IMR-90 (cell line): ENCODE measurements at regions not wholly inside any gene's neighbourhood (a gene's known extent, or its start where the extent isn't known, plus 50 kb on each side); places are given as distances from the start of the nearest gene placed in this dataset.

ENCODE experiments used
- ATAC-seq: fragments of 200-7000 bp; cut with Tn5 transposase; 2 replicates; pipeline ENCODE4 v1.9.1; 2020; ENCODE audit warnings: low read depth, mild to moderate bottlenecking, moderate library complexity
- BruUV-seq: library from RNA; stranded (reverse); fragments of 400-500 nt; replicated peaks from 2 replicates; lab custom pipeline; 2021; lab: Mats Ljungman, UMichigan
- CTCF ChIA-PET: fragments of 300-600 bp; formaldehyde crosslinking; extraction: SDS; loops from one replicate; lab custom pipeline; 2021; ENCODE audit warnings: antibody characterized with exemption; lab: Yijun Ruan, JAX
- POLR2A ChIA-PET: fragments of 300-600 bp; sonication (Branson Sonifier 250); formaldehyde crosslinking; loops from one replicate; lab custom pipeline; 2022; ENCODE audit warnings: antibody characterized with exemption; ENCODE audit not compliant: unreplicated experiment; lab: Charles Lee
- DNase-seq: peaks from one replicate; pipeline ENCODE4 v3.0.0; 2013
- H2AFZ ChIP-seq: replicated peaks from 2 replicates; pipeline ENCODE3; 2013; ENCODE audit warnings: low read length, mild to moderate bottlenecking; ENCODE audit not compliant: poor library complexity
- H2AK5ac ChIP-seq: 2 replicates; pipeline ENCODE4 v1.6.1; 2013; ENCODE audit warnings: low read depth, low read length, inconsistent platforms
- H2AK9ac ChIP-seq: replicated peaks from 2 replicates; pipeline ENCODE3; 2013; ENCODE audit warnings: mild to moderate bottlenecking, low read depth, low read length, moderate library complexity; ENCODE audit not compliant: poor library complexity
- H2BK120ac ChIP-seq: 2 replicates; pipeline ENCODE4 v1.6.1; 2013; ENCODE audit warnings: low read depth, low read length, inconsistent platforms
- H2BK15ac ChIP-seq: 3 replicates; pipeline ENCODE4 v1.6.1; 2013; ENCODE audit warnings: low read depth, low read length, inconsistent platforms
- H2BK20ac ChIP-seq: 2 replicates; pipeline ENCODE4 v1.6.1; 2013; ENCODE audit warnings: low read depth, mild to moderate bottlenecking, inconsistent platforms, low read length, moderate library complexity
- H2BK5ac ChIP-seq: 2 replicates; pipeline ENCODE4 v1.6.1; 2013; ENCODE audit warnings: mild to moderate bottlenecking, low read depth, low read length, inconsistent platforms; ENCODE audit not compliant: poor library complexity, severe bottlenecking
- H3K14ac ChIP-seq: replicated peaks from 2 replicates; pipeline ENCODE4 v1.6.1; 2013; ENCODE audit warnings: low read depth, low read length, inconsistent platforms
- H3K18ac ChIP-seq: 2 replicates; pipeline ENCODE4 v1.6.1; 2013; ENCODE audit warnings: low read depth, low read length, control low read depth
- H3K23ac ChIP-seq: 2 replicates; pipeline ENCODE4 v1.6.1; 2013; ENCODE audit warnings: low read depth, low read length, inconsistent platforms
- H3K27ac ChIP-seq: 2 replicates; pipeline ENCODE4 v1.5.1; 2013; ENCODE audit warnings: mild to moderate bottlenecking, control low read depth, low read length; ENCODE audit not compliant: insufficient read depth
- H3K27me3 ChIP-seq: 2 replicates; pipeline ENCODE4 v1.6.1; 2013; ENCODE audit warnings: low read length; ENCODE audit not compliant: control insufficient read depth, insufficient read depth
- H3K36me3 ChIP-seq: 2 replicates; pipeline ENCODE4 v1.6.1; 2013; ENCODE audit warnings: low read length, mixed read lengths; ENCODE audit not compliant: control insufficient read depth, insufficient read depth
- H3K4ac ChIP-seq: 2 replicates; pipeline ENCODE4 v1.6.1; 2013; ENCODE audit warnings: low read depth, low read length, inconsistent platforms
- H3K4me1 ChIP-seq: 2 replicates; pipeline ENCODE4 v1.6.1; 2013; ENCODE audit warnings: low read length, mixed read lengths; ENCODE audit not compliant: control insufficient read depth, insufficient read depth
- H3K4me2 ChIP-seq: 2 replicates; pipeline ENCODE4 v1.6.1; 2013; ENCODE audit warnings: low read depth, mild to moderate bottlenecking, control low read depth, low read length, moderate library complexity
- H3K4me3 ChIP-seq: 2 replicates; pipeline ENCODE4 v1.5.1; 2013; ENCODE audit warnings: low read depth, mild to moderate bottlenecking, control low read depth, low read length, moderate library complexity; ENCODE audit not compliant: insufficient read depth
- H3K56ac ChIP-seq: 2 replicates; pipeline ENCODE4 v1.6.1; 2013; ENCODE audit warnings: low read length, inconsistent platforms; ENCODE audit not compliant: insufficient read depth; ENCODE audit errors: extremely low read depth
- H3K79me1 ChIP-seq, 2 experiments: 2 replicates each; pipeline ENCODE4 v1.6.1; 2013; ENCODE audit warnings: low read length in 2 of 2, inconsistent platforms in 1 of 2, low read depth in 1 of 2
- H3K9ac ChIP-seq: 2 replicates; pipeline ENCODE4 v1.6.1; 2013; ENCODE audit warnings: low read depth, low read length, control low read depth
- H3K9me1 ChIP-seq: 2 replicates; pipeline ENCODE4 v1.6.1; 2013; ENCODE audit warnings: low read length, inconsistent platforms; ENCODE audit not compliant: insufficient read depth
- H3K9me3 ChIP-seq: 2 replicates; pipeline ENCODE4 v1.6.1; 2013; ENCODE audit warnings: low read length; ENCODE audit not compliant: control insufficient read depth, insufficient read depth
- H4K20me1 ChIP-seq: 2 replicates; pipeline ENCODE4 v1.6.1; 2013; ENCODE audit warnings: low read length, inconsistent platforms; ENCODE audit not compliant: insufficient read depth
- H4K5ac ChIP-seq: 2 replicates; pipeline ENCODE4 v1.6.1; 2013; ENCODE audit warnings: mild to moderate bottlenecking, low read depth, low read length, control low read depth
- H4K8ac ChIP-seq, 2 experiments: 2 replicates each; pipeline ENCODE4 v1.6.1; 2013; ENCODE audit warnings: low read depth in 2 of 2, low read length in 2 of 2, control low read depth in 1 of 2, inconsistent platforms in 1 of 2
- H4K91ac ChIP-seq: 2 replicates; pipeline ENCODE4 v1.6.1; 2013; ENCODE audit warnings: low read depth, low read length, inconsistent platforms; ENCODE audit not compliant: insufficient read depth
- BHLHE40 ChIP-seq: fragments of 150-350 bp; IDR thresholded peaks from 2 replicates; pipeline ENCODE4 v1.6.1; 2016; ENCODE audit warnings: mild to moderate bottlenecking, low read depth, low read length
- CEBPB ChIP-seq: IDR thresholded peaks from 2 replicates; pipeline ENCODE4 v1.6.1; 2012; ENCODE audit warnings: low read depth, low read length, improper control_type of control experiment
- CHD1 ChIP-seq: IDR thresholded peaks from 2 replicates; pipeline ENCODE4 v1.6.1; 2012; ENCODE audit warnings: low read depth, low read length, improper control_type of control experiment
- CTCF ChIP-seq: conservative IDR thresholded peaks from 2 replicates; pipeline ENCODE4 v1.5.1; 2012; ENCODE audit warnings: mild to moderate bottlenecking, low read depth, low read length, improper control_type of control experiment
- ELK1 ChIP-seq: fragments of 150-350 bp; IDR thresholded peaks from 2 replicates; pipeline ENCODE4 v1.6.1; 2016; ENCODE audit warnings: low read depth, mild to moderate bottlenecking, low read length, moderate library complexity, borderline replicate concordance
- FOS ChIP-seq: fragments of 150-350 bp; IDR thresholded peaks from 2 replicates; pipeline ENCODE4 v1.6.1; 2016; ENCODE audit warnings: low read depth, low read length
- MAFK ChIP-seq: IDR thresholded peaks from 2 replicates; pipeline ENCODE4 v1.6.1; 2012; ENCODE audit warnings: low read depth, low read length, improper control_type of control experiment
- MXI1 ChIP-seq: IDR thresholded peaks from 2 replicates; pipeline ENCODE4 v1.6.1; 2012; ENCODE audit warnings: low read depth, mild to moderate bottlenecking, low read length, moderate library complexity, borderline replicate concordance
- NFE2L2 ChIP-seq: fragments of 150-350 bp; IDR thresholded peaks from 2 replicates; pipeline ENCODE4 v1.6.1; 2016; ENCODE audit warnings: low read depth, mild to moderate bottlenecking, low read length
- POLR2A ChIP-seq: IDR thresholded peaks from 2 replicates; pipeline ENCODE4 v1.6.1; 2012; ENCODE audit warnings: mild to moderate bottlenecking, low read depth, low read length
- RAD21 ChIP-seq: IDR thresholded peaks from 2 replicates; pipeline ENCODE4 v1.6.1; 2012; ENCODE audit warnings: low read length, improper control_type of control experiment
- RFX5 ChIP-seq: IDR thresholded peaks from 2 replicates; pipeline ENCODE4 v1.8.0; 2012; ENCODE audit warnings: low read depth, mild to moderate bottlenecking, low read length, moderate library complexity
- SMC3 ChIP-seq: fragments of 150-350 bp; IDR thresholded peaks from 2 replicates; pipeline ENCODE4 v1.6.1; 2016; ENCODE audit warnings: low read depth, mild to moderate bottlenecking, antibody characterized with exemption, low read length, moderate library complexity
- WGBS, 2 experiments: methylation state at CpG; one replicate each; pipeline versions ENCODE4 v1.1.5 to v1.1.7; 2013; ENCODE audit warnings: missing lambda C conversion rate in 2 of 2; ENCODE audit not compliant: insufficient read length in 1 of 2; ENCODE audit errors: extremely low coverage in 2 of 2; 5-methylcytosine and 5-hydroxymethylcytosine counted together
- dilution Hi-C: fragments of 300-500 bp; cut with HindIII; formaldehyde crosslinking; loops from one replicate; pipeline ENCODE4 v1.14.3; 2018; ENCODE audit warnings: low sequenced_read_pairs; ENCODE audit not compliant: unreplicated experiment
- in situ Hi-C: fragments of 300-500 bp; cut with MboI; formaldehyde crosslinking; loops from 3 replicates; pipeline ENCODE4 v1.14.3; 2019; ENCODE audit warnings: low sequenced_read_pairs, inconsistent platforms, mixed read lengths
- intact Hi-C: fragments of 100-400 bp; cut with micrococcal nuclease; formaldehyde crosslinking; loops from 2 replicates; pipeline ENCODE4 v1.10.0; 2022

DNA sequence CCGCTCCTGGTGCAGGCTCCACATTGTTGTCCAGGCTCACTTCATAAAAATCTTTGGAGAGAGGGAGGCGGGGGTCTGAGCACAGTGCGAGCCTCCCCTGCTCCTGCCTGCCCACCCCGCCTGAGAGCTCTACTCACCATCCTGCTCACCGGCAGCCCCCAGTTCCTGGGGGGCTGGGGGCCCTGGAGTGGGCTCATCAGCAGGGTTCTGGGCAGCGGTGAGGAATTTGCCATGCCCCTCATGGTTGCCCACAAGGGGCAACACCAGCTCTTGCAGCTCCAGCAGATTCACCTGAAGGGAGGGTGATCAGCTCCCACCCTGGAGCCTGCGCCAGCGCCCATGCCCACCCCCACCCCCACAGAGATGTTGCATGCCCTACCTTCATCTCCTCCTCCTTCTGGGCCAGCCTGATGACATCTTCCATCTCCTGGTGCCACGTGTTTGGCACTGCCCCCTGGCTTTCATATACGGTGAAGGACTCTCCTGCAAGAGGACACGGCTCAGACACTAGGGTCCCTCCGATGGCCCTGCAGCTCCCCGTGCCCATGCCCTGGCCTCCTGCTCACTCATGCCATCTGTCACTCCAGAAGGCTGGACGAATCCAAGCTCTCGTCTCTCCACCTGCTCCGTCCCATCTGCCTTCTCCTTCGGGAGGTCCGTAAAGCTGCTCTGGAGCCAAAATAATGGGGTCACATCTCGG lies 162.1 kb downstream of the TBC1D2B start:
- no CpG with 5 or more reads among the region's 19 CpGs for WGBS, 2 experiments
- Histone ChIP-seq H3K79me1 (no peaks in the 10 kb centered on the region), H3K23ac (no peak overlapping the region), H3K56ac (no peak overlapping the region), H3K9me1 (no peaks in the 10 kb centered on the region), H2BK20ac (no peak overlapping the region), H3K4ac (no peak overlapping the region), H3K4me3 (no peak overlapping the region), H3K4me2 (no peak overlapping the region), H3K9me3 (no peaks in the 10 kb centered on the region), H2AK5ac (no peak overlapping the region), H2BK5ac (no peak overlapping the region), H2BK15ac (no peak overlapping the region), H4K5ac (no peak overlapping the region), H3K36me3 (no peaks in the 10 kb centered on the region), H4K91ac (no peak overlapping the region), H3K14ac (no peak overlapping the region), H2AFZ (no peak overlapping the region), H4K8ac (no peak overlapping the region), H3K4me1 (no peaks in the 10 kb centered on the region), H3K9ac (no peak overlapping the region), H3K27me3 (peaks cover 14% of the 10 kb centered on the region), H2AK9ac (no peak overlapping the region), H3K18ac (no peak overlapping the region), H2BK120ac (no peak overlapping the region), H3K27ac (no peak overlapping the region), H4K20me1 (no peaks in the 10 kb centered on the region)
- DNase-seq (no peak), ATAC-seq (no peak)
- TF ChIP-seq NFE2L2 (no peak), SMC3 (no peak), MAFK (no peak), BHLHE40 (no peak), CTCF (no peak), POLR2A (no peak), ELK1 (no peak), FOS (no peak), MXI1 (no peak), RAD21 (no peak), RFX5 (no peak), CHD1 (no peak), CEBPB (no peak)
- intact Hi-C loops (no loop called here), in situ Hi-C loops (no loop called here), dilution Hi-C loops (no loop called here)
- CTCF ChIA-PET = no interaction called here
- no TSS peak for BruUV-seq
- POLR2A ChIA-PET = no interaction called here
